ENCODE measurements at regions not wholly inside any gene's neighbourhood (a gene's known extent, or its start where the extent isn't known, plus 50 kb on each side); places are given as distances from the start of the nearest gene placed in this dataset.

DNA sequence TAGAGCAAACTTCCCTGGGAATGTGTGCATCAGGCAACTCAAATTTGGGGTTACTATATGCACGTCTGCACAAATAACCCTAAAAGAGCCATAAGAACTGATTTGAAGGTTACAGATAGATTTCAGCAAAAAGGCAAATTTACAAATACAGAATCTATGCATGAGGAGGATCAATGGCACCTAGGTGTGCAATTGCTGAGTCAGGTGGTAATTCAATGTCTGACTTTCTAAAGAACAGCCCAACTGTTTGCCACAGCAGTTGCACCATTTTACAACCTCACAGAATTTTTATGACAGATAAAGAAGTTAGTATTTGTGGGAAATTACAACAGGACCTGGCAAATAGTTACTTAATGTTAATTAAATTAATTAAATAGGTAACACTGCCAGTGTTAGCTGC is 405.5 kb downstream of the TMEM114 start:
- DNase-seq (ENCODE audit: low read depth in 1 of 2, low spot score in 2 of 2) (no peak), FAIRE-seq (no peak)
- H3K27ac ChIP-seq (ENCODE audit: low read depth, low read length) = no peak overlapping the region
- no peak overlapping the region for H2BK15ac ChIP-seq (ENCODE audit: low read length)
- H4K8ac ChIP-seq (ENCODE audit: extremely low read depth, insufficient read depth, low read length) = no peak overlapping the region
- H3K14ac ChIP-seq (ENCODE audit: insufficient read length) = no peak overlapping the region
- no peak overlapping the region for H3K9ac ChIP-seq (replicated peaks in 1 of 4; ENCODE audit: extremely low read depth in 1 of 4, low read depth in 3 of 4, low read length in 3 of 4)
- H2BK5ac ChIP-seq (ENCODE audit: low read depth, low read length) = no peak overlapping the region
- CTCF ChIA-PET (ENCODE audit: partially characterized antibody) = interaction anchor here (1.3 kb wide), 1 partner anchor 11 kb away, joined by 3 read pairs; no protein-coding TSS in a partner anchor
- no peaks in the 10 kb centered on the region for H3K4me1 ChIP-seq (replicated peaks in 1 of 4; ENCODE audit: control insufficient read depth in 3 of 4, insufficient read depth in 4 of 4, low read length in 3 of 4)
- no peak overlapping the region for H2BK12ac ChIP-seq (ENCODE audit: low read depth, low read length)
- POLR2A ChIA-PET (ENCODE audit: partially characterized antibody) = no interaction called here
- no peak overlapping the region for H4K91ac ChIP-seq (replicated peaks; ENCODE audit: insufficient read length, low read length)
- H2AFZ ChIP-seq (ENCODE audit: low read length) = no peak overlapping the region
- H3K56ac ChIP-seq (replicated peaks; ENCODE audit: insufficient read length, low read depth, low read length) = no peak overlapping the region
- no peaks in the 10 kb centered on the region for H3K79me1 ChIP-seq (ENCODE audit: low read depth, low read length)
- H3K23me2 ChIP-seq (ENCODE audit: low read depth, low read length) = no peaks in the 10 kb centered on the region
- no peak overlapping the region for H3K4ac ChIP-seq (replicated peaks; ENCODE audit: insufficient read length, low read depth, low read length)
- no peak overlapping the region for H3K4me2 ChIP-seq (ENCODE audit: insufficient read depth in 1 of 2, low read depth in 2 of 2, low read length in 2 of 2)
- 90% methylated on average over 1 of the region's 1 CpG; no CpG with 5 or more reads in 1 of the 2 experiments for WGBS, 2 experiments (ENCODE audit: extremely low coverage in 1 of 2, insufficient coverage in 1 of 2, insufficient read length in 1 of 2, insufficient replicate concordance in 2 of 2, low coverage in 1 of 2, low lambda C conversion rate in 2 of 2, missing lambda C conversion rate in 1 of 2)
- no peak overlapping the region for H3K23ac ChIP-seq (ENCODE audit: insufficient read length)
- no peaks in the 10 kb centered on the region for H4K20me1 ChIP-seq (replicated peaks in 1 of 2; ENCODE audit: control insufficient read depth in 1 of 2, insufficient read depth in 2 of 2, low read length in 2 of 2)
- H2BK20ac ChIP-seq (ENCODE audit: low read length) = no peak overlapping the region
- no peak overlapping the region for H2BK120ac ChIP-seq (replicated peaks; ENCODE audit: low read depth, low read length)
- no peak overlapping the region for H3K4me3 ChIP-seq (ENCODE audit: extremely low read depth in 1 of 4, insufficient read depth in 2 of 4, low read depth in 3 of 4, low read length in 4 of 4)
- H3K18ac ChIP-seq (ENCODE audit: extremely low read depth, low read length) = no peak overlapping the region
- no peaks in the 10 kb centered on the region for H3K27me3 ChIP-seq (replicated peaks in 1 of 4; ENCODE audit: control insufficient read depth in 3 of 4, extremely low read depth in 1 of 4, insufficient read depth in 3 of 4, low read length in 3 of 4)
- H3K79me2 ChIP-seq (ENCODE audit: control insufficient read depth in 1 of 2, insufficient read depth in 2 of 2, low read length in 2 of 2) = no peaks in the 10 kb centered on the region
- H4K5ac ChIP-seq (ENCODE audit: insufficient read length, low read depth, low read length) = no peak overlapping the region
- no peak overlapping the region for H2AK5ac ChIP-seq (ENCODE audit: low read depth, low read length)
- H3K36me3 ChIP-seq (ENCODE audit: control insufficient read depth in 2 of 4, insufficient read depth in 4 of 4, low read length in 3 of 4) = no peaks in the 10 kb centered on the region
- H3K9me3 ChIP-seq (ENCODE audit: insufficient read depth in 2 of 2, low read depth in 1 of 2, low read length in 1 of 2) = no peaks in the 10 kb centered on the region
- TF ChIP-seq GABPA (IDR thresholded peaks at IDR 0.05; ENCODE audit: borderline replicate concordance, insufficient read depth, low read length) = no peak
- no peak for TF ChIP-seq ZNF274 (IDR thresholded peaks at IDR 0.05; ENCODE audit: borderline replicate concordance, extremely low read depth, low read length)
- TF ChIP-seq, protein P1, sequence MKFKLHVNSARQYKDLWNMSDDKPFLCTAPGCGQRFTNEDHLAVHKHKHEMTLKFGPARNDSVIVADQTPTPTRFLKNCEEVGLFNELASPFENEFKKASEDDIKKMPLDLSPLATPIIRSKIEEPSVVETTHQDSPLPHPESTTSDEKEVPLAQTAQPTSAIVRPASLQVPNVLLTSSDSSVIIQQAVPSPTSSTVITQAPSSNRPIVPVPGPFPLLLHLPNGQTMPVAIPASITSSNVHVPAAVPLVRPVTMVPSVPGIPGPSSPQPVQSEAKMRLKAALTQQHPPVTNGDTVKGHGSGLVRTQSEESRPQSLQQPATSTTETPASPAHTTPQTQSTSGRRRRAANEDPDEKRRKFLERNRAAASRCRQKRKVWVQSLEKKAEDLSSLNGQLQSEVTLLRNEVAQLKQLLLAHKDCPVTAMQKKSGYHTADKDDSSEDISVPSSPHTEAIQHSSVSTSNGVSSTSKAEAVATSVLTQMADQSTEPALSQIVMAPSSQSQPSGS (IDR thresholded peaks at IDR 0.05; ENCODE audit: low read length) = no peak
- no peak for TF ChIP-seq SIN3A (conservative IDR thresholded peaks at IDR 0.05 in 1 of 2, IDR thresholded peaks at IDR 0.05 in 1 of 2; ENCODE audit: low read depth in 1 of 2, low read length in 2 of 2)
- no peak for TF ChIP-seq EZH2 (IDR thresholded peaks at IDR 0.05; ENCODE audit: low read depth, low read length, severe bottlenecking)
- no peak for TF ChIP-seq CBX8 (IDR thresholded peaks at IDR 0.05; ENCODE audit: borderline replicate concordance, low read depth, low read length)
- no peak for TF ChIP-seq ASH2L (IDR thresholded peaks at IDR 0.05; ENCODE audit: low read length)
- TF ChIP-seq CBX5 (IDR thresholded peaks at IDR 0.05; ENCODE audit: low read depth, low read length) = no peak
- no peak for TF ChIP-seq SRF (IDR thresholded peaks at IDR 0.05; ENCODE audit: low read depth, low read length)
- TF ChIP-seq TEAD4 (IDR thresholded peaks at IDR 0.05; ENCODE audit: low read depth, low read length) = no peak
- no peak for TF ChIP-seq SAP30 (IDR thresholded peaks at IDR 0.05; ENCODE audit: insufficient read depth, insufficient replicate concordance, low read length)
- no peak for TF ChIP-seq SP1 (IDR thresholded peaks at IDR 0.05; ENCODE audit: low read depth, low read length)
- TF ChIP-seq HDAC6 (IDR thresholded peaks at IDR 0.05; ENCODE audit: low read depth, low read length) = no peak
